PC-9 (cell line): ENCODE measurements at regions not wholly inside any gene's neighbourhood (a gene's known extent, or its start where the extent isn't known, plus 50 kb on each side); places are given as distances from the start of the nearest gene placed in this dataset.

Experiments used
- BruUV-seq: library from RNA; stranded (reverse); fragments of 400-500 nt; replicated peaks from 2 replicates; lab custom pipeline; 2021; lab: Mats Ljungman, UMichigan
- CTCF ChIA-PET: fragments of 300-600 bp; sonication (Branson Sonifier 250); formaldehyde crosslinking; loops from one replicate; lab custom pipeline; 2022; ENCODE audit warnings: antibody characterized with exemption; lab: Charles Lee
- POLR2A ChIA-PET: fragments of 300-600 bp; sonication (Branson Sonifier 250); formaldehyde crosslinking; loops from one replicate; lab custom pipeline; 2022; ENCODE audit warnings: antibody characterized with exemption; ENCODE audit not compliant: unreplicated experiment; lab: Charles Lee
- DNase-seq, 2 experiments: peaks; one replicate each; pipeline versions ENCODE4 v3.0.0 to v3.0.0-alpha.2; 2015 to 2022; ENCODE audit warnings: mixed read lengths in 1 of 2
- H2AFZ ChIP-seq: fragments of 200-600 bp; sonication (generic); 2 replicates; pipeline ENCODE4 v1.8.1; 2017; ENCODE audit warnings: antibody characterized with exemption
- H3F3A ChIP-seq: fragments of 200-600 bp; sonication (generic); 2 replicates; pipeline ENCODE4 v1.8.1; 2017; ENCODE audit warnings: antibody characterized with exemption, mild to moderate bottlenecking, low read depth; ENCODE audit not compliant: insufficient read depth
- H3K27ac ChIP-seq: fragments of 200-600 bp; sonication (generic); 2 replicates; pipeline ENCODE4 v1.6.1; 2016; ENCODE audit warnings: mixed run types
- H3K27me3 ChIP-seq: fragments of 200-600 bp; sonication (generic); 2 replicates; pipeline ENCODE4 v1.6.1; 2016; ENCODE audit warnings: low read depth, mixed run types; ENCODE audit not compliant: insufficient read depth
- H3K36me3 ChIP-seq: fragments of 200-600 bp; sonication (generic); 2 replicates; pipeline ENCODE4 v1.6.1; 2016; ENCODE audit warnings: low read depth, mixed run types
- H3K4me1 ChIP-seq: fragments of 200-600 bp; sonication (generic); replicated peaks from 2 replicates; pipeline ENCODE4 v1.6.1; 2016; ENCODE audit warnings: mixed run types; ENCODE audit not compliant: insufficient read depth
- H3K4me2 ChIP-seq: fragments of 200-600 bp; sonication (generic); 2 replicates; pipeline ENCODE4 v1.6.1; 2017; ENCODE audit warnings: mixed run types
- H3K4me3 ChIP-seq: fragments of 200-600 bp; sonication (generic); 2 replicates; pipeline ENCODE4 v1.6.1; 2016; ENCODE audit warnings: mixed run types
- H3K79me2 ChIP-seq: fragments of 200-600 bp; sonication (generic); 2 replicates; pipeline ENCODE4 v1.6.1; 2017; ENCODE audit warnings: low read depth, mixed run types
- H3K9me2 ChIP-seq: fragments of 200-600 bp; sonication (generic); 2 replicates; pipeline ENCODE4 v1.8.1; 2017; ENCODE audit warnings: mild to moderate bottlenecking; ENCODE audit not compliant: insufficient read depth
- H3K9me3 ChIP-seq: fragments of 200-600 bp; sonication (generic); 2 replicates; pipeline ENCODE4 v1.8.1; 2016; ENCODE audit warnings: low read depth; ENCODE audit not compliant: insufficient read depth
- H4K20me1 ChIP-seq: fragments of 200-600 bp; sonication (generic); 2 replicates; pipeline ENCODE4 v1.8.1; 2017; ENCODE audit not compliant: insufficient read depth
- CTCF ChIP-seq: fragments of 200-600 bp; sonication (generic); conservative IDR thresholded peaks from 2 replicates; pipeline ENCODE4 v1.6.1; 2017; ENCODE audit warnings: mixed run types, antibody characterized with exemption, mild to moderate bottlenecking, moderate library complexity
- EZH2 ChIP-seq: fragments of 200-600 bp; sonication (generic); IDR thresholded peaks from 2 replicates; pipeline ENCODE4 v1.8.0; 2017; ENCODE audit warnings: antibody characterized with exemption, low read depth
- intact Hi-C: fragments of 100-400 bp; cut with micrococcal nuclease; formaldehyde crosslinking; loops from one replicate; pipeline ENCODE4 v1.10.0; 2022; ENCODE audit not compliant: unreplicated experiment

GRCh38 chr11:28924004-28924403 lies 815.8 kb downstream of the METTL15 start:
- H3K4me1 ChIP-seq: no peaks in the 10 kb centered on the region
- ChIA-PET CTCF (interaction anchor here (0.7 kb wide), 2 partner anchors 34 to 63 kb away, joined by 3 read pairs; no protein-coding TSS in a partner anchor), POLR2A (no interaction called here)
- H4K20me1 ChIP-seq: no peaks in the 10 kb centered on the region
- TF ChIP-seq EZH2 (no peak), CTCF (no peak)
- no TSS peak for BruUV-seq
- H3K4me2 ChIP-seq: no peak overlapping the region
- no peaks in the 10 kb centered on the region for H3F3A ChIP-seq
- H3K27ac ChIP-seq: no peak overlapping the region
- intact Hi-C loops: no loop called here
- no peak for DNase-seq
- no peaks in the 10 kb centered on the region for H3K9me2 ChIP-seq
- no peaks in the 10 kb centered on the region for H3K36me3 ChIP-seq
- H2AFZ ChIP-seq: no peak overlapping the region
- no peak overlapping the region for H3K4me3 ChIP-seq
- H3K79me2 ChIP-seq: no peaks in the 10 kb centered on the region
- no peaks in the 10 kb centered on the region for H3K9me3 ChIP-seq
- no peaks in the 10 kb centered on the region for H3K27me3 ChIP-seq

- Histone ChIP-seq H2AFZ (no peak overlapping the region), H3K79me2 (no peaks in the 10 kb centered on the region), H4K20me1 (no peaks in the 10 kb centered on the region), H3K4me3 (no peak overlapping the region), H3K9me3 (no peaks in the 10 kb centered on the region), H3K4me2 (no peak overlapping the region), H3K27me3 (no peaks in the 10 kb centered on the region), H3K27ac (no peak overlapping the region), H3K9me2 (no peaks in the 10 kb centered on the region), H3F3A (no peaks in the 10 kb centered on the region), H3K4me1 (no peaks in the 10 kb centered on the region), H3K36me3 (no peaks in the 10 kb centered on the region)
- ChIA-PET CTCF (no interaction called here), POLR2A (interaction anchor here (0.7 kb wide), 1 partner anchor 86 kb away, joined by 3 read pairs; no protein-coding TSS in a partner anchor)
- no peak for TF ChIP-seq EZH2
- TF ChIP-seq CTCF: no peak
- intact Hi-C loops: no loop called here
- no TSS peak for BruUV-seq
- DNase-seq: no peak
Observed at GRCh38 chr11:28922386-28922981, 814.3 kb downstream of the METTL15 start.

GRCh38 chr11:28919194-28919593 lies 811.0 kb downstream of the METTL15 start:
- no TSS peak for BruUV-seq

More at GRCh38 chr11:28919194-28919593, 811.0 kb downstream of the METTL15 start:
- H3K4me1 ChIP-seq: no peaks in the 10 kb centered on the region
- H3K4me2 ChIP-seq: no peak overlapping the region
- no peaks in the 10 kb centered on the region for H3K9me3 ChIP-seq
- POLR2A ChIA-PET: no interaction called here
- H3K36me3 ChIP-seq: no peaks in the 10 kb centered on the region
- CTCF ChIA-PET: no interaction called here
- TF ChIP-seq EZH2 (no peak), CTCF (no peak)
- no peaks in the 10 kb centered on the region for H3K9me2 ChIP-seq
- H3K27me3 ChIP-seq: no peaks in the 10 kb centered on the region
- H3K27ac ChIP-seq: no peak overlapping the region
- no peaks in the 10 kb centered on the region for H4K20me1 ChIP-seq
- no peak for DNase-seq
- no peaks in the 10 kb centered on the region for H3F3A ChIP-seq
- no peak overlapping the region for H3K4me3 ChIP-seq
- intact Hi-C loops: no loop called here
- no peaks in the 10 kb centered on the region for H3K79me2 ChIP-seq
- H2AFZ ChIP-seq: no peak overlapping the region
